ENCODE measurements at regions not wholly inside any gene's neighbourhood (a gene's known extent, or its start where the extent isn't known, plus 50 kb on each side); places are given as distances from the start of the nearest gene placed in this dataset.

- Histone ChIP-seq H3K27ac (no peak overlapping the region), H3K4me3 (no peak overlapping the region), H3K9me2 (replicated peaks; ENCODE audit: insufficient read depth) (no peaks in the 10 kb centered on the region), H3K79me2 (no peaks in the 10 kb centered on the region), H3K36me3 (replicated peaks; ENCODE audit: insufficient read depth, low read depth) (no peaks in the 10 kb centered on the region), H2AFZ (no peak overlapping the region), H3K9me3 (ENCODE audit: low read depth) (no peaks in the 10 kb centered on the region), H3K4me1 (ENCODE audit: insufficient read depth) (no peaks in the 10 kb centered on the region), H4K20me1 (ENCODE audit: insufficient read depth, poor library complexity, severe bottlenecking) (no peaks in the 10 kb centered on the region), H3K4me2 (no peak overlapping the region), H3K27me3 (peaks cover 22% of the 10 kb centered on the region)
- no peak for DNase-seq (ENCODE audit: low spot score)
- TF ChIP-seq EZH2 (IDR thresholded peaks at IDR 0.05; ENCODE audit: borderline replicate concordance) (no peak), CTCF (IDR thresholded peaks at IDR 0.05; ENCODE audit: poor library complexity) (no peak), EZH2phosphoT487 (IDR thresholded peaks at IDR 0.05; ENCODE audit: low read depth, severe bottlenecking, unreplicated experiment) (no peak)
Measured at GRCh38 chr1:223482132-223482531, 88.9 kb downstream of the CCDC185 start.

- Histone ChIP-seq H3K4me2 (no peak overlapping the region), H4K20me1 (ENCODE audit: insufficient read depth, poor library complexity, severe bottlenecking) (no peaks in the 10 kb centered on the region), H3K4me1 (ENCODE audit: insufficient read depth) (no peaks in the 10 kb centered on the region), H2AFZ (no peak overlapping the region), H3K27me3 (peaks cover 22% of the 10 kb centered on the region), H3K27ac (no peak overlapping the region), H3K79me2 (no peaks in the 10 kb centered on the region), H3K9me2 (replicated peaks; ENCODE audit: insufficient read depth) (no peaks in the 10 kb centered on the region), H3K36me3 (replicated peaks; ENCODE audit: insufficient read depth, low read depth) (no peaks in the 10 kb centered on the region), H3K9me3 (ENCODE audit: low read depth) (no peaks in the 10 kb centered on the region), H3K4me3 (no peak overlapping the region)
- TF ChIP-seq CTCF (IDR thresholded peaks at IDR 0.05; ENCODE audit: poor library complexity) (no peak), EZH2 (IDR thresholded peaks at IDR 0.05; ENCODE audit: borderline replicate concordance) (no peak)
- 84% methylated on average over 5 of the region's 5 CpGs for WGBS (ENCODE audit: low lambda C conversion rate, missing lambda C conversion rate)
- no peak for DNase-seq (ENCODE audit: low spot score)
Measured at GRCh38 chr1:223482766-223483165, 89.6 kb downstream of the CCDC185 start.

- Histone ChIP-seq H3K36me3 (replicated peaks; ENCODE audit: insufficient read depth, low read depth) (no peaks in the 10 kb centered on the region), H3K9me2 (replicated peaks; ENCODE audit: insufficient read depth) (no peaks in the 10 kb centered on the region), H3K79me2 (no peaks in the 10 kb centered on the region), H3K9me3 (ENCODE audit: low read depth) (no peaks in the 10 kb centered on the region), H3K4me1 (ENCODE audit: insufficient read depth) (no peaks in the 10 kb centered on the region), H3K27ac (no peak overlapping the region), H2AFZ (no peak overlapping the region), H3K27me3 (peaks cover 22% of the 10 kb centered on the region), H4K20me1 (ENCODE audit: insufficient read depth, poor library complexity, severe bottlenecking) (no peaks in the 10 kb centered on the region), H3K4me3 (no peak overlapping the region), H3K4me2 (no peak overlapping the region)
- TF ChIP-seq CTCF (IDR thresholded peaks at IDR 0.05; ENCODE audit: poor library complexity) (no peak), EZH2phosphoT487 (IDR thresholded peaks at IDR 0.05; ENCODE audit: low read depth, severe bottlenecking, unreplicated experiment) (no peak), EZH2 (IDR thresholded peaks at IDR 0.05; ENCODE audit: borderline replicate concordance) (no peak)
- no peak for DNase-seq (ENCODE audit: low spot score)
- WGBS (ENCODE audit: low lambda C conversion rate, missing lambda C conversion rate): 78% methylated on average over 5 of the region's 5 CpGs
Measured at GRCh38 chr1:223483511-223483910, 90.3 kb downstream of the CCDC185 start.

- no peak for TF ChIP-seq CTCF (IDR thresholded peaks at IDR 0.05; ENCODE audit: poor library complexity)
- no peak for TF ChIP-seq EZH2phosphoT487 (IDR thresholded peaks at IDR 0.05; ENCODE audit: low read depth, severe bottlenecking, unreplicated experiment)
- TF ChIP-seq EZH2 (IDR thresholded peaks at IDR 0.05; ENCODE audit: borderline replicate concordance): no peak
- no peak for DNase-seq (ENCODE audit: low spot score)
Measured at GRCh38 chr1:223486366-223486765, 93.2 kb downstream of the CCDC185 start.

More at GRCh38 chr1:223486366-223486765, 93.2 kb downstream of the CCDC185 start:
- no peak overlapping the region for H2AFZ ChIP-seq
- WGBS (ENCODE audit: low lambda C conversion rate, missing lambda C conversion rate): 55% methylated on average over 3 of the region's 3 CpGs
- no peaks in the 10 kb centered on the region for H3K36me3 ChIP-seq (replicated peaks; ENCODE audit: insufficient read depth, low read depth)
- no peaks in the 10 kb centered on the region for H3K4me1 ChIP-seq (ENCODE audit: insufficient read depth)
- peaks cover 11% of the 10 kb centered on the region for H3K27me3 ChIP-seq
- no peak overlapping the region for H3K4me2 ChIP-seq
- no peaks in the 10 kb centered on the region for H4K20me1 ChIP-seq (ENCODE audit: insufficient read depth, poor library complexity, severe bottlenecking)
- H3K9me3 ChIP-seq (ENCODE audit: low read depth): no peaks in the 10 kb centered on the region
- no peaks in the 10 kb centered on the region for H3K79me2 ChIP-seq
- no peak overlapping the region for H3K4me3 ChIP-seq
- H3K9me2 ChIP-seq (replicated peaks; ENCODE audit: insufficient read depth): no peaks in the 10 kb centered on the region
- no peak overlapping the region for H3K27ac ChIP-seq
